ENCODE measurements at regions not wholly inside any gene's neighbourhood (a gene's known extent, or its start where the extent isn't known, plus 50 kb on each side); places are given as distances from the start of the nearest gene placed in this dataset.

GRCh38 chr10:52645187-52645758, 127.3 kb downstream of the MBL2 start:
- no peak for DNase-seq (ENCODE audit: low read depth in 2 of 2)

DNA sequence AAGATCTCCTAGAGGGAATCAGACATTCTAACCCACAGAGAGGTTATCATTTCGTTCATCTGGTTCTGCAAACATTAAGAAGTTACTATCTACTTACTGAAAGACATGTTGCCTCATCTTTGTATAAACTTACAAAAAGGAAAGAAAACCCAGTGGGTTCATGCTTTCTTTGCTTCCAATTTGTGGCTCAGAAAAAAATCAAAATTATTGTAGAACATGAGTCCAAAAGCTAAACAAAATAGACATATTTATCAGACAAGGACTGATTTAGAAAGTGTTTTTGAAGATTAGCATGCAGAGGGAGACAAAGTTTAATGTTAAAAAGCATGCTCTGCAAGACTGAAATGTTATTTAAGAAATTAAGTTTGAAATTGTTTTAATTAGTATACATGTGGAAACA, 123.1 kb downstream of the MBL2 start:
- DNase-seq (ENCODE audit: low read depth in 2 of 2): no peak

- no peak for DNase-seq (ENCODE audit: low read depth in 2 of 2)
Measured at GRCh38 chr10:52650873-52651272, 121.7 kb downstream of the MBL2 start.

GRCh38 chr10:52651293-52651692, 121.3 kb downstream of the MBL2 start:
- DNase-seq (ENCODE audit: low read depth in 2 of 2): no peak

DNA sequence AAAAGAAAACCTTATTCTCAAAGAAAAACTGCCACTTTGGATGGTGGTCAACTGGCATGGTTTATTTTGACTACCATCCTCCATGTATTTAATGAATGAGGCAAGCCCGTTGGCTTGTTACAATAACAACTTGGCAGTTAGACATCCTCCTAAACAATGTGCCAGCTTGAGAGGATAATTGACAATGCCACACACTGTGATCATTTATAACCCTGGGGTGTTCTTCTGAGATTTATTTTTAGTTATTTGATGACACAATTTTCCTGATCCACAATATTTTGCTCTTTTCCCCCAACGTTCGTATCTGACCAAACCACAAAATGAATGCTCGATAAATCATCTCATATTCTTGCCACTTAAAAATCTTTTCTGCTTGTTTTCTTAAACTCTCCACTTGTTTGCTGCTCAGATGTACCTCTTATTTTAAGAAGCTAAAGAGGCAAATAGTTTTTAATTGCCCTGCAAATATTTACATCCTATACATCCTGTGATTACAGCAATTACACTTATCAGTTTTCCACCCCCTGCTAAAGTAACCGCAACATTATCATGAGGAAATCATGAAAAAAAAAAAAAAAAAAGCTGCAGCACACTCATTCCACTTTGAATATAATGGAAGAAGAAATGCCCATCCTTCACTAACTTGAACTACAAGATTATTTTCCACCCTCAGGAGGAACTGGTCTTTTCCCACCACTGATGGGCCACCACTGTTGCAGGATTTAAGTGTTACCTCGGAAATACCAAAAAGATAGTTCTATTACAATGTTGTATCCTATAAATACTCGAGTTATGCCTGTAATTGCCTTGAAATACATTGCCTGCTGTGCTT, 119.9 kb downstream of the MBL2 start:
- DNase-seq (ENCODE audit: low read depth in 2 of 2): no peak

- no peak for DNase-seq (ENCODE audit: low read depth in 2 of 2)
Measured at GRCh38 chr10:52653263-52653909, 119.2 kb downstream of the MBL2 start.

- no peak for DNase-seq (ENCODE audit: low read depth in 2 of 2)
Measured at GRCh38 chr10:52654201-52654600, 118.4 kb downstream of the MBL2 start.

DNA sequence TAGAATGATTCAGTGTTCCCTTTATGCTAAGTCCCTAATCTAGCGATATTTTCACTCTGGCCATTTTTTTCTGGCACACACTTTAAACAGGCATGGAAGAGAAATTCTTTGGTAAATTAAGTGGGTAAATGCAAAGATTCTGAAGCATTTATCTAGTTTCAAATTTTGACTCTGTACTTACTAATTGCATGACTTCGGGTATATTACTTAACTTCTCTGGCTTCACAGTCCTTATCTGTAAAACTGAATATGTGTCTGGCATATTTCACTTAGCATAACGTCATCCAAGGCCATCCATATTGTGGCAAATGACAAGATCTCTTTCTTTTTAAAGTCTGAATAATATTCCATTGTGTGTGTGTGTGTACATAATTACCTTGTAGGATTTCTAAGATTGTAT, 114.5 kb downstream of the MBL2 start:
- DNase-seq (ENCODE audit: low read depth in 2 of 2): no peak

DNA sequence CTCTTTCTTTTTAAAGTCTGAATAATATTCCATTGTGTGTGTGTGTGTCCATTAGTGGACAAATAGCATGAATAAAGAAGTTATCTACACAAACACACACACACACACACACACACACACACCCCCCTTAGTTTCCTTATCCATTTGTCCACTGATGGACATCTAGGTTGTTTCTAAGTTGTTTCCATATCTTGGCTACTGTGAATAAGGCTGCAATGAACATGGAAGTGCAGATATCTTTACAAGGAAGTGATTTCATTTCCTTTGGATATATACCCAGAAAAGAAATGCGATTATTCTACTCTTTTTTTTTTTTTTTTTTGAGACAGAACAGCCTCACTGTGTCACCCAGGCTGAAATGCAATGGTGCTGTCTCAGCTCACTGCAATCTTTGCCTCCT, 113.5 kb downstream of the MBL2 start:
- no peak for DNase-seq (ENCODE audit: low read depth in 2 of 2)

- no peak for DNase-seq (ENCODE audit: low read depth in 2 of 2)
Measured at GRCh38 chr10:52662256-52662655, 110.3 kb downstream of the MBL2 start.

DNA sequence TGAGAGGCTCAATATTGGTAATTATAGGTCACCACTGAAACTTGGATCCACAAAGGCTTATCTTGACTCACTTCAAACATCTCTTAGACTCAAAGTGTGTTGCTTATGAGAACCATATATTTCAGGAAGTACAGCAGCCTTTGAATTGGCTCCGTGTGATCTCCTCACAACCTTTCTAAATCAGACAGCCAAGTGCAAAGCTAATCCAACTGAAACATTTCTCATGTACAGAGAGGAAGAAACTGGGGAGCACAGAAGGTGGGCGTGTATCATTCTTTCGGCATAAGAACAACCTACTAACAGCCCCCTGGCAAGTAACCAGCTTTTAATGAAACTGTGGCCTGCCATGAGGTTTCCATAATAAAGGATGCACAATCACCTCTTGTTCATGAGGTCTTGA, 109.4 kb downstream of the MBL2 start:
- no peak for DNase-seq (ENCODE audit: low read depth in 2 of 2)

DNA sequence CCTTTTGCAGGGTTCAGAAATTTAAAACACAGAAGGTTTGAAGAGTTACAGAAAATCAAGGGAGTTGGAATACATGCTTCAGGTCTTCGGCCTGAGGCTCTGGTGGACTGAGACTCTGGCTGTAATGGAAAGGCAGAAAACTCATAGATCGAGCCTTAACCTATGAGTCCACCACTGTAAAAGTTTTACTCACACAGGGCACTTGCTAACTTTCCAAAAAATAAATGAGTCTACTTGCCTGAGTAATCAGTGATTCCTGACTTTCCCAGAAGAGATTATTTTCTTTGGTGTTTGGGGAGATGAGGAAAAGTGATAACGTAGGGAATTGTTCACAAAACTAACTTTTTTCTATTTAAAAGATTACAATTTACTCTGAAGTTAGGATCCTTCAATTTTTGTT, 108.0 kb downstream of the MBL2 start:
- no peak for DNase-seq (ENCODE audit: low read depth in 2 of 2)

DNA sequence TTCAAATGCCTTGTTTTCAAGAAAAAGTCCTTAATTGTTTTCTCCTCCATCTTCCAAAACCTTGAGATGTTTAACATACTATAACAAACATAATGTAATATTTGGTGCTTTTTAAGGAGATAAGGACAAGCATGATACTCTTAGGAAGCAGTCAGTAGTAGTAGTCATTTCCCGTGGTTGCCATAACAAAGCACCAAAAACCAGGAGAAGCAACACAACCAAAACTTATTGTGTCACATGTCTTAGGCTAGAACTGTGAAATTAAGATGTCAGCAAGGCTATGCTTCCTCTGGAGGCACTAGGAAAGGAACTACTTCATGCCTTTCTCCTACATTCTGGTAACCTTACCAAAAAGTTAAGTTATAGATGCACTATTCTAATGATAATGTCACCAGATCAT, 106.8 kb downstream of the MBL2 start:
- no peak for DNase-seq (ENCODE audit: low read depth in 2 of 2)

DNA sequence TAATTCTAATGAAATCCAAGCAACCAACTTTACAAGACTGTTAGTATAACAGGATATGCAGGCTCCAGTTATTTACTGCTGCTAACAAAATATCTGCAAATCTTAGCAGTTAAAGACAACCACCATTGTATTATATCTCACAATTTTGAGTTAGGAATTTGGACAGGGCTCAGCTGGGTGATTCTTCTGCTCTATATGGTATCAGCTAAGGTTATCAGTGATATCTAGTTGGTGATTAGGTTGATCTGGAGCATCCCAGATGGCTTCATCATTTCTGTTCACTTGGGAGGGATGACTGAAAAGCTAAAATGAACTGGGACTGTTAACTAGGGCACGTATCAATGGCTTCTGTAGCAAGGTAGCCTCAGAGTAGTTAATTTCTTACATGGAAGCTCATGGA, 105.7 kb downstream of the MBL2 start:
- no peak for DNase-seq (ENCODE audit: low read depth in 2 of 2)

DNA sequence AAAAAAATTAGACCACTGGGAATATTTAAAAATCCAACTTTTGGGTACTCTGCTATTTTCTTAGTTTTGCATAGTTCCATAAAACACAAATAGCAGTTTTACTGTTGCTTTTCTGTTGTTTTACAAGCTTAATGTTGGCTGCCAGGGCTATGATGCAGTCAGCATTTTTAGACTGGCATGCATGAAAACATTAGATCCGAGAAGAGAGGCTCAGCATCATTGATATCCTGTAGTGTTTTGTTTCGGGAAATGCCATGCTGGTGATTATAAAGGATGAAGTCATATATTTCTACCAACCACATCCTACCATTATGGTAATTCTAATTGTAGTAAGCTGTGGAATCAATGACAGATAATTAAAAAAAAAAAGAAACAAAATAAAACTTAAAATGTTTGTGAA, 104.6 kb downstream of the MBL2 start:
- DNase-seq (ENCODE audit: low read depth in 2 of 2): no peak

DNA sequence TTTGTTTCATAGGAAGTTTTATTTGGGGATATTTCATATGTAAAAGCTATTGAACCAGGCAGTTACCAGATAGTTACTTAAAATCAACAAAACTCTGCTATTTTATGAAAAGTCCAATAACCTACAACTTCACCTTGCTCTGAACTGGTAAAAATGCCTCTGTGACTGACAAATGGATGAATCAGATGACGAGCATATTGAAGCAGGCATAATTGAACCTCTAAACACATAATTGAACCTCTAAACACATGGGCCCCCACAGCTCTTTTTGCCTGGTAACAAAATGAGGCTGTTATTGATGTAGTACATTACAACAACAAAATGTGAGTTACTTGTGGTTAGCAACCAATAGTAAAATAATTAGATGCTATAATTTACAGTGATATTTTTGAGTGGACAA, 99.7 kb downstream of the MBL2 start:
- DNase-seq (ENCODE audit: low read depth in 2 of 2): no peak

- DNase-seq (ENCODE audit: low read depth in 2 of 2): no peak
Measured at GRCh38 chr10:52673468-52673867, 99.1 kb downstream of the MBL2 start.

DNA sequence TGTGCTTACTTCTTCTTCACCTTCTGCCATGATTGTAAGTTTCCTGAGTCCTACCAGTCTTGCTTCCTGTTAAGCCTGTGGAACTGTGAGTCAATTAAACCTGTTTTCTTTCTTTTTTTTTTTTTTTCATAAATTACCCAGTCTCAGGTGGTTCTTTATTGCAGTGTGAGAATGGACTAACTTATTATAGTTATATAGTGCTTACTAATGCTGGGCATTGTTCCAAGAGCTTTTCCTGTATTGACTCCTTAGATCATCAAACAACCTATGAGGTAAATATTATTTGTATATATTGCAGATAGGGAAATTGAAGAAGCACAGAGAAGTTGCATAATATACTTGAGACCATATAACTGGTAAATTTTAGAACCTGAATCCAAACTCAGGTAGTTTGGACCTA, 98.1 kb downstream of the MBL2 start:
- DNase-seq (ENCODE audit: low read depth in 2 of 2): no peak

DNA sequence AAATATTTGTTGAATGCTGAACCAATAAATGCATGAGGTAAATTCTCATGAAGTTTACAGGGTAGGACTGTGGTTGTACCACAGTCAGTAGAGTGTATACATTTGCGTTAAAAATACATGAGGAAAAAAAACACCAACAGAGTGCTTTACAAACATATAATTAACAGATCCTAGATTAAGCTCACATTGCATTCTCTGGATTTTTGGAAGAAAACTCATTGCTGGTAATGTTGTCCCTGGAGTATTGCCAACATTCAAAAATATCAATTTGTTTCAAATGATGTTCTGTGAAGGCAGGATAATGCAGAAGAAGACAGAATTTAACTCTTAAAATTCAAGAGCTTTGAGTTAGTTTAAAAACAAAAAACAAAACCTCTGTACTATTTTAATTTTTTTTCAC, 95.5 kb downstream of the MBL2 start:
- DNase-seq (ENCODE audit: low read depth in 2 of 2): no peak

DNA sequence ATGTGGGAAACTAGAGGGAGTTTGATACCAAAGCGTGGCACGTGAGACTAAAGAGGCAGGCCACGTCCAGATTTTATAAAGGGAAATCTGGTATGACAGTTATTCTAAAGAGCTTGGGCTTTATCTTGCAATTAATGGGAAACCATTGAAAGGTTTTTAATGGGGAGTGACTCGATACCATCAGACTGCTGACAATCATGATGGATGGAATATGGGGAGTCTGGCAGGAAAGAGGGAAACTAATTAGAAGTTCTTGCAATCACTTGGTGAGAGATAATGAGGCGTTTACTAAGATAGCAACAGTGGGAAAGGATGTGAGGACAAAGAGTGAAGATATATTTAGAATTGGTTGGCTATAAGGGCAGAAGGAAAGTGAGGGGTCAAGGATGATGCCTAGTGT, 94.0 kb downstream of the MBL2 start:
- no peak for DNase-seq (ENCODE audit: low read depth in 2 of 2)

GRCh38 chr10:52679117-52679516, 93.5 kb downstream of the MBL2 start:
- DNase-seq (ENCODE audit: low read depth in 2 of 2): no peak

- DNase-seq (ENCODE audit: low read depth in 2 of 2): no peak
Measured at GRCh38 chr10:52682766-52683165, 89.8 kb downstream of the MBL2 start.

GRCh38 chr10:52683776-52684175, 88.8 kb downstream of the MBL2 start:
- no peak for DNase-seq (ENCODE audit: low read depth in 2 of 2)

All from stimulated activated CD4-positive, alpha-beta T cell treated with anti-CD3 and anti-CD28 coated beads, Interleukin-4, amount 100 ng/mL, for 48 hours (primary cell).